ENCODE measurements at regions not wholly inside any gene's neighbourhood (a gene's known extent, or its start where the extent isn't known, plus 50 kb on each side); places are given as distances from the start of the nearest gene placed in this dataset.
"Not testable (repeated sequence)": the region's sequence is repeated elsewhere in the genome, so short reads cannot be mapped to it uniquely, and the experiment has no call there.

- no peak for DNase-seq (ENCODE audit: low read depth in 2 of 2)
Measured at GRCh38 chr16:85275533-85276249, 163.4 kb upstream of the CIBAR2 start.

DNA sequence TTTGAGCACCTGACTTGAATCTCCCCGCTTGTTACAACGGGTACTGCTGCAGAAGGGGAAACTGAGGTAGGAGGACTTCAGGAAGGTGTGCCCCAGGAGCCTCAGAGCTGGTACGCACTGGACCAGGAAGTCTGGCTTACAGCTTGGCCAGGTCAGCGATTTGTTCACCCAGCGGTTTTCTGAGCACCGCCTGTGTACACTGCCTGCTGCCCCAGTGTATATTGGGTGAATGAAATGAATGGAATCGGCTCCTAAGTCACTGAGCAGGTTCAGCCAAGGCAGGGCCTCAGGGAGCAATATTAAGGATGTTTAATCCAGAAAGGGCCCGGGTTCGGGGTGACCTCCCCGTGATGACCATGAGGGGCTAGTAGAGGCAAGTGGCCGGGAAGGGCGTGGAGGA is 164.0 kb upstream of the CIBAR2 start:
- DNase-seq (ENCODE audit: low read depth in 2 of 2) = no peak

DNA sequence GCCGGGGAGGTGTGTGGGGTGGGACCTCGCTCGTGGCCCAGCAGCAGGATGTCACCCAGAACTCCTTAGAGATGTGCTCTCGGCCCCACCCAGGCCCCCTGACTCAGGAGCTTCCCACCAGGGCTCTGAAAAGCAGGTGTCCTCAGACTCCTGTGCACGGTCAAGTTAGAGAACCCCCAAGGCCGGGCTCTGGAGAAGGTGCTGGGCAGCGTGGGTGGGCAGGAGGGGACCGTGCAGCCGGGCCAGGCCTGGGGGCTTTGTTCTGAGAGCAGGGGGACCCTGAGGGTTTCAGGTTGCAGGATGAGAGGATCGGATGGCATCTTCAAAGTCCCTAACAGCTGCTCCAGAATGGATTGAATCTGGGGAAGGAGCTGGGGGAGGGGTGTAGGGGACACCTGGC is 164.4 kb upstream of the CIBAR2 start:
- DNase-seq (ENCODE audit: low read depth in 2 of 2) = no peak

GRCh38 chr16:85278839-85279238 is 166.6 kb upstream of the CIBAR2 start:
- DNase-seq (ENCODE audit: low read depth in 2 of 2) = no peak

- DNase-seq (ENCODE audit: low read depth in 2 of 2) = no peak
Measured at GRCh38 chr16:85279402-85279801, 167.1 kb upstream of the CIBAR2 start.

DNA sequence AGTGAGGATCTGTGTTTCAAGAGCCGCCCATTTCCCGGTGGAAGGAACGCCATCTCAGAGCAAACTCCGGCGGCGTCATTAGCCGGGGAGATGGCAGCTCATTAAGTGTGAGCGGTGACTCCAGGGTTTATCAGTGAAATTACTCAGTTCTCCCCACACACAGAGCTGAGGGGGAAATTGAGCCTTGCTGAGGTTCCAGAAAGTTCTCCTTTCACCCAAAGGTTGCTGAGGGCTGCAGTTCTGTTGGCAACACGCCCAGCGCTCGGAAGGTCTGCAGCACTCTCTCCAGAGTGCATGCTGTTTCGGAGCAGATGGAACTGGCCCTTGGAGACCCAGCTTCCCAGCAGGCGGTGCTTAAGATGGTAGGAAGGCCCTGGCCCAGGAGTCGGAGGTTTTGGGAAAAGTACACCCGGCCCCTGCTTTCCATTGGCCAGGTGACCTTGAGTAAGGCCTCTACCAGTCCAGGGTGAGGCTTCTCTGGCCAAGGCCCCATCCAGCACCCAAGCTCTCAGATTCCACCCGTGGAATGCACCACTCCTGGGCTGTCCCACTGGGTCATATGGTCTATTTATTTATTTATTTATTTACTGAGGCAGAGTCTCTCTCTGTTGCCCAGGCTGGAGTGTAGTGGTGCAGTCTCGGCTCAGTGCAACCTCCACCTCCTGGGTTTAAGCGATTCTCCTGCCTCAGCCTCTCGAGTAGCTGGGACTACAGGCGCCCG is 167.7 kb upstream of the CIBAR2 start:
- DNase-seq (ENCODE audit: low read depth in 2 of 2) = no peak

- DNase-seq (ENCODE audit: low read depth in 2 of 2) = no peak
Measured at GRCh38 chr16:85281181-85281580, 168.9 kb upstream of the CIBAR2 start.

GRCh38 chr16:85282842-85283241 is 170.6 kb upstream of the CIBAR2 start:
- DNase-seq (ENCODE audit: low read depth in 2 of 2) = no peak

- no peak for DNase-seq (ENCODE audit: low read depth in 2 of 2)
Measured at GRCh38 chr16:85283305-85284050, 171.2 kb upstream of the CIBAR2 start.

DNA sequence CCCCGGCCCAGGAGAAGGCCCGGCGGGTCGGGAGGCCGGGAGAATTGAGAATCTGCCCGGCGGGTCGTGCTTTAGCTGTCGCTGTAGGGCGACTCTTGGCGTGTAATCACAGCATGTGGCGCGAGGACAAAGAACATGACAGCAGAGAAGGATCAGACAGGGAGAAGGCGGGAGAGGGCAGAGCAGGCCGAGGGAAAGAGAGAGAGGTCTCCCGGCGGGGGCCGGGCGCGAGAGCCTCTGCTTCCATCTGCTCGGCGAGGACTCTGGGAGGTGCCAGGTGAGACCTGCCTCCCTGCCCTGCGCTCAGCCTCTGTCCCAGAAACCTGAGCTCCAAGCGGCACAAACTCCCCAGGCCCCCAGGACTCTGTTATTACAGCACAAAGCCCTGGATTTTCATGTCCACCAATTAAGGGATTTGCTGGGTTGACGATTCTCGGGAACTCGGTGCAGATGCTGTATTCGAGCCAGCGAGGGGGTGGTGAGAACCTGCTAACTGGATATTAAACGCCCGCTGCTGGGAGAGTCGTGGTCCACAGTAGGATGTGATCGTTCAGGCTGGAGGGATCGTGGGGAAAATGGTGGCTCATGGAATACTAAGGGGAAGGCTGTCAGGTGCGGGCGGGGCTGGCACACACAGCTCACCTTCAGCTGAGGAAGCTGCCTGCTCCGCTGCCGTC is 172.0 kb upstream of the CIBAR2 start:
- DNase-seq (ENCODE audit: low read depth in 2 of 2) = no peak

GRCh38 chr16:85285681-85286065 is 173.4 kb upstream of the CIBAR2 start:
- no peak for DNase-seq (ENCODE audit: low read depth in 2 of 2)

DNA sequence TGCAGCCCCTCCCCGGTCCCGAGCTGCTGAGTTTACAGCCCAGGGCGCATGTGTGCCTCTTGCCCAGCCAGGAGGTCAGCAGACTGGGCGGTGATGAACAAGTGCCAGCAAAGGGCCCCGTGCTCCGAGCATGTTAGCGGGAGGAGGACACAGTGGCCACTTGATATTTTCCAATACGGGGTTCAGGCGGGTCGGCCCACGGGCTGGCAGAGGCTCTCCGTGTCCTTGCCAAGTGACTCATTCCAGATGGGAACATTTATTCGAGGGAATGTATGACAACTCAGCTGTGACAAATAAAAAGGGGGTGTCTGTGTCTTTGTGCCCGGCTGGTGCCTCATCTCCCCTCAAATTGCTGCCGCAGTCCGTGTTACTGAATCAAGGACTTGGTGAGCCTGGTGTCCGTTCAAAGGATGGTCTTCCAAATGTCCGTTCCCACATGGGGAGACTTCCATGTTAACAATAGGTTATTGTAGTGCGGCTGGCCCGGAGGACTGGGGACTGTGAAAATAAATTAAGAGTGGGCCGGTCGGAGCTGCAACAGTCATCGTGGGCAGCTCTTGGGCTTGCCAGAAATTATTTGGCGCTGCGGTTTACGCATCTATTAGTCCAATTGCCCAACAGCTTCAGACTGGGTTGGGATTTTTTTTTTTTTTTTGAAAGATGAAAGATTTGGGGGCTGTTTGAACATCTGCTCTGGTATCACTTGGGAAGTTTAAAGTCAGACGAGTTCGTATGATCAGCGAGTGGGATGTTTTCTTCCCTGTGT is 174.0 kb upstream of the CIBAR2 start:
- DNase-seq (ENCODE audit: low read depth in 2 of 2) = peak in 1 of 2 experiments; percentile 41

DNA sequence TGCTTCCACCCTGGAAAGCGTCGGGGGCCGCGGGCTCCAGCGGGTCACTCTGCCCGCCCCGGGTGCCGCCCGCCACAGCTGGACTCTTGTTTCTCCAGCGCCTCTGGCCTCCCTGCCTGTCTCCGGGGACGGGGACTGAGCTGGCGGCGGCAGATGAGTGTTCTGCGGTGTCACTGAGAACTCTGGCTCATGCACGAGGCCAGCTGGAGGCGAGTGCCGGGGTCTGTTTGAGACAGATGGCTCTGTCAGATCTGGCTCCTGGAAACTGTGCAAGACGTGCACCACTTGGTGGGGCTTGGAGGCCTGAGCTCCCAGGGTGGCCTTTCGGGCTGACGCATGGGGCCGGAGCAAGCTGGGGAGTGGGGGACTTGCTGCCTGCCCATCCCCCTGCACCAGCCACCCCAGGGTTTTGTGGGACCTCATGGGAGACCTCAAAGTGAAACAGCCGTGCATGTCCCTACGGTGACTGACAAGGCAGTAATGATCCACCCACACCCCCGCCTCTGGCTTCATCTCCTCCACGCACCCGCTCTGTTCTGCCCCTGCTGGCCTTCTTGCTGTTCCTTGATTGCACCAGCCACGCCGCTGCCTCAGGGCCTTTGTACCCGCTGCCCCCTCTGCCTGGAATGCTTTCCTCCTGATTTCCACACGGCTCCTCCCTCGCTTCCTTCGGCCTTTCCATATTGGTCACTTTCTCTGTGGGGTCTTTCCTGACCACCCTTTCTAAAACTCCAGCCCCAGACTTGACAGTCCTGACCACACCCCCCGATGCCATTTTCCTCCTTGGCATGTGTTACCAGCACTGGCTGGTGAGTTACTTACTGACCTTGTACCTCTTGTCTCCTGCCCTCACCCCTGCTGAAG is 174.9 kb upstream of the CIBAR2 start:
- DNase-seq (ENCODE audit: low read depth in 2 of 2) = no peak

- DNase-seq (ENCODE audit: low read depth in 2 of 2) = not testable (repeated sequence)
Measured at GRCh38 chr16:85287815-85288109, 175.5 kb upstream of the CIBAR2 start.

- no peak for DNase-seq (ENCODE audit: low read depth in 2 of 2)
Measured at GRCh38 chr16:85288341-85288868, 176.1 kb upstream of the CIBAR2 start.

- DNase-seq (ENCODE audit: low read depth in 2 of 2) = no peak
Measured at GRCh38 chr16:85288869-85289660, 176.8 kb upstream of the CIBAR2 start.

- DNase-seq (ENCODE audit: low read depth in 2 of 2) = no peak
Measured at GRCh38 chr16:85289760-85290625, 177.7 kb upstream of the CIBAR2 start.

DNA sequence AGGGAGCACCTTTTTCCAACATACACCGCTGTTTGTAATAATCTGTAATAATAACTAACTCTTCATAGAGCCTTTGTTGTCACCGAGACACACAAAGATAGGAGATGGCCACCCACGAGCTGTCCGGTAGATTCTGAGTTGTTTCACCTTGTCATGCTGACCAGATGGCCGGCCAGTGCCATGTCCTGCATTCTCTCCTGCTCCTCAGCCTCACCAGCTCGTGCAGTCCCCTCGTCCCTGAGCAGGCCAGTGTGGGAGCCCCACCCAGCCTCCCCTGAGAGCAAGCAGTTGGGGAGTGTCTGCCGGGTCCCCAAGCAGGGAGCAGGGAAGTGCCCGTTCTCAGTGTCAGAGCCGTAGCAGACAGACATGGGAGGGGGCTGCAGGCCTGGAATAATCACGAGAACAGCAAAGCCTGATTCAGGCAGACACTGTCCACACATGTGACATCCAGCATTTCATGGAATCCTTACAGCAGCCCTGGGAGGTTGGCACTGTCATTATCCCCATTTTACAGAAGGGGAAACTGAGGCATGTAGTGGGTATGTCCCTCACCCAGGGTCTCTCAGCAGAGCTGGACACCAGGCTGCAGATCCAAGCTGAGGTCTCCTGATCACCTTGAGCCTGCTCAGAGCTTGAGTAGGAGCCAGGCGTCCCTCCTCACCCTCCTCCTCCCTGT is 178.5 kb upstream of the CIBAR2 start:
- DNase-seq (ENCODE audit: low read depth in 2 of 2) = no peak

Measured in fibroblast of skin of left quadriceps (primary cell).